BJ (cell line): ENCODE measurements at regions not wholly inside any gene's neighbourhood (a gene's known extent, or its start where the extent isn't known, plus 50 kb on each side); places are given as distances from the start of the nearest gene placed in this dataset.

Experiments used
- CTCF ChIA-PET: fragments of 350-600 bp; formaldehyde crosslinking; extraction: SDS; loops from one replicate; lab custom pipeline; 2021; ENCODE audit warnings: antibody characterized with exemption, inconsistent platforms; lab: Yijun Ruan, JAX
- POLR2A ChIA-PET: fragments of 300-600 bp; sonication (Branson Sonifier 250); formaldehyde crosslinking; extraction: SDS; loops from one replicate; lab custom pipeline; 2021; ENCODE audit warnings: antibody characterized with exemption; lab: Charles Lee
- DNase-seq: peaks from one replicate; pipeline ENCODE4 v3.0.0-alpha.2; 2011; ENCODE audit warnings: low read depth
- H3K27me3 ChIP-seq: 2 replicates; pipeline ENCODE4 v1.6.0; 2011; ENCODE audit warnings: low read length; ENCODE audit not compliant: control insufficient read depth, insufficient read depth
- H3K36me3 ChIP-seq: 2 replicates; pipeline ENCODE4 v1.5.1; 2011; ENCODE audit warnings: low read length; ENCODE audit not compliant: control insufficient read depth, insufficient read depth
- H3K4me3 ChIP-seq: 2 replicates; pipeline ENCODE4 v1.5.1; 2011; ENCODE audit warnings: low read depth, mild to moderate bottlenecking, control low read depth, low read length
- CTCF ChIP-seq: IDR thresholded peaks from 2 replicates; pipeline ENCODE4 v1.5.1; 2011; ENCODE audit warnings: low read depth, mild to moderate bottlenecking, control low read depth, inconsistent platforms, low read length, moderate library complexity; ENCODE audit not compliant: insufficient read depth

- Histone ChIP-seq H3K27me3 (peaks cover 7% of the 10 kb centered on the region), H3K4me3 (no peak overlapping the region), H3K36me3 (no peaks in the 10 kb centered on the region)
- CTCF ChIA-PET = no interaction called here
- DNase-seq = no peak
- POLR2A ChIA-PET = no interaction called here
- TF ChIP-seq CTCF = no peak
Measured at GRCh38 chr3:159209459-159209858, 407.6 kb downstream of the MFSD1 start.

- Histone ChIP-seq H3K27me3 (peaks cover 7% of the 10 kb centered on the region), H3K36me3 (no peaks in the 10 kb centered on the region), H3K4me3 (no peak overlapping the region)
- no peak for DNase-seq
- CTCF ChIA-PET = no interaction called here
- POLR2A ChIA-PET = no interaction called here
- no peak for TF ChIP-seq CTCF
Measured at GRCh38 chr3:159210336-159210735, 408.5 kb downstream of the MFSD1 start.

GRCh38 chr3:159216311-159216710 lies 414.5 kb downstream of the MFSD1 start:
- H3K27me3 ChIP-seq = peaks cover 3% of the 10 kb centered on the region; the same call in 1 of the 2 replicates
- POLR2A ChIA-PET = no interaction called here
- no peak overlapping the region for H3K4me3 ChIP-seq
- CTCF ChIA-PET = interaction anchor here (0.7 to 1.0 kb wide), 2 partner anchors 9 to 23 kb away, joined by 3 read pairs; no protein-coding TSS in a partner anchor
- no peak for DNase-seq
- no peak for TF ChIP-seq CTCF
- no peaks in the 10 kb centered on the region for H3K36me3 ChIP-seq

GRCh38 chr3:159219231-159219630 lies 417.4 kb downstream of the MFSD1 start:
- no peaks in the 10 kb centered on the region for H3K36me3 ChIP-seq
- ChIA-PET POLR2A (no interaction called here), CTCF (no interaction called here)
- no peaks in the 10 kb centered on the region for H3K27me3 ChIP-seq
- no peak for DNase-seq
- H3K4me3 ChIP-seq = no peak overlapping the region
- no peak for TF ChIP-seq CTCF

- H3K4me3 ChIP-seq = no peak overlapping the region
- H3K36me3 ChIP-seq = no peaks in the 10 kb centered on the region
- H3K27me3 ChIP-seq = no peaks in the 10 kb centered on the region
- CTCF ChIA-PET = interaction anchor here (1.2 kb wide), 1 partner anchor 21 kb away, joined by 3 read pairs; no protein-coding TSS in a partner anchor
- TF ChIP-seq CTCF = no peak
- no peak for DNase-seq
- POLR2A ChIA-PET = no interaction called here
Measured at GRCh38 chr3:159221335-159221734, 419.5 kb downstream of the MFSD1 start.
